ENCODE measurements at regions not wholly inside any gene's neighbourhood (a gene's known extent, or its start where the extent isn't known, plus 50 kb on each side); places are given as distances from the start of the nearest gene placed in this dataset.

DNA sequence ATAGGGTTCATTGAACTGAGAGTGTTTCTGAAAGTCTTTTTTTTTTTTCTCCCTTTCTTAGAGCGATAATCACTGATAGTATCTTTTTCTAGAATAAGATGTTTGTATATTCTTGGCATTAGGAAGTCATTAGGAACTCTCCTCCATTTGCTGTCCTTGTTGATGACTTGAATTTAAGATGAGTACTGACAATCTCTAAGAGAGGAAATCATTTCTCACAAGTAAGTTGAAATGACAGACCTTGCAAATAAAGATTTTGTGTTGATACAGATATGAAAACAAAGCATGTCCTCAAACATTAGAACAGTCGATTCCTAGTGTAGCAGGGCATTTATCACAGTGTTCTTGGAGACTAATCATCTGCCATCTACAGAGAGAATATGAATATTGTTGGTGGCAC is 458.4 kb upstream of the SYT1 start:
- no peaks in the 10 kb centered on the region for H4K20me1 ChIP-seq (ENCODE audit: insufficient read depth, low read length)
- no peak overlapping the region for H3K4me3 ChIP-seq (ENCODE audit: low read length)
- no peak overlapping the region for H2AFZ ChIP-seq (ENCODE audit: low read length)
- H3K9me3 ChIP-seq (replicated peaks; ENCODE audit: insufficient read depth, low read length): no peaks in the 10 kb centered on the region
- H3K4me2 ChIP-seq (ENCODE audit: low read depth, low read length): no peak overlapping the region
- no peak overlapping the region for H3K27ac ChIP-seq (ENCODE audit: low read length)
- no peaks in the 10 kb centered on the region for H3K27me3 ChIP-seq (replicated peaks; ENCODE audit: insufficient read depth, low read length)
- H3K9ac ChIP-seq (ENCODE audit: low read length): no peak overlapping the region
- no peaks in the 10 kb centered on the region for H3F3A ChIP-seq (ENCODE audit: insufficient read depth, low read length)
- TF ChIP-seq EZH2phosphoT487 (IDR thresholded peaks at IDR 0.05; ENCODE audit: low read length): no peak
- TF ChIP-seq EZH2 (optimal IDR thresholded peaks at IDR 0.05; ENCODE audit: low read depth, low read length): no peak
- TF ChIP-seq, protein P1, sequence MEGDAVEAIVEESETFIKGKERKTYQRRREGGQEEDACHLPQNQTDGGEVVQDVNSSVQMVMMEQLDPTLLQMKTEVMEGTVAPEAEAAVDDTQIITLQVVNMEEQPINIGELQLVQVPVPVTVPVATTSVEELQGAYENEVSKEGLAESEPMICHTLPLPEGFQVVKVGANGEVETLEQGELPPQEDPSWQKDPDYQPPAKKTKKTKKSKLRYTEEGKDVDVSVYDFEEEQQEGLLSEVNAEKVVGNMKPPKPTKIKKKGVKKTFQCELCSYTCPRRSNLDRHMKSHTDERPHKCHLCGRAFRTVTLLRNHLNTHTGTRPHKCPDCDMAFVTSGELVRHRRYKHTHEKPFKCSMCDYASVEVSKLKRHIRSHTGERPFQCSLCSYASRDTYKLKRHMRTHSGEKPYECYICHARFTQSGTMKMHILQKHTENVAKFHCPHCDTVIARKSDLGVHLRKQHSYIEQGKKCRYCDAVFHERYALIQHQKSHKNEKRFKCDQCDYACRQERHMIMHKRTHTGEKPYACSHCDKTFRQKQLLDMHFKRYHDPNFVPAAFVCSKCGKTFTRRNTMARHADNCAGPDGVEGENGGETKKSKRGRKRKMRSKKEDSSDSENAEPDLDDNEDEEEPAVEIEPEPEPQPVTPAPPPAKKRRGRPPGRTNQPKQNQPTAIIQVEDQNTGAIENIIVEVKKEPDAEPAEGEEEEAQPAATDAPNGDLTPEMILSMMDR (IDR thresholded peaks at IDR 0.05; ENCODE audit: low read length): no peak
- no peaks in the 10 kb centered on the region for H3K36me3 ChIP-seq (replicated peaks; ENCODE audit: insufficient read depth, low read length)
- H3K4me1 ChIP-seq (ENCODE audit: low read length): peaks cover 6% of the 10 kb centered on the region; the same call in 1 of the 2 replicates
- DNase-seq: no peak
- H3K9me2 ChIP-seq (replicated peaks; ENCODE audit: insufficient read depth, low read length): no peaks in the 10 kb centered on the region
- H3K79me2 ChIP-seq (ENCODE audit: low read length): no peaks in the 10 kb centered on the region

DNA sequence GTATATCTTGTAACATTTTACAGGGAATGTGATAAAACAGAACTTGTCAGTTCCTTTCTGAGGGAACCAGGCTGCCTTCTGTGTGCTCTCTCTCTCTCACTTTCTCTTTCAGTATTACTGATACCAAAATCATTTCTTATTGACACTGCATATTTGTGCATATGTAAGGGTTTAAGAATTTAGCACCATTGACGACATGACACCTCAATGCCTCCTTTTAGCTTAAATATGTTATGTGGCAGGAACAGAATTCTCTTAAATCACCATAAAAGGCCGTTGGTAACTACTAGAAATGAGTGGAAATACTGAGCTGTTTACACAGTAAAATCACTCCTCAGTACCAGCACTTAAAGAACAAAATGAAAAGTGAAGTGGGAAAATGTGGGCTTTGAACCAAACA is 457.7 kb upstream of the SYT1 start:
- Histone ChIP-seq H4K20me1 (ENCODE audit: insufficient read depth, low read length) (no peaks in the 10 kb centered on the region), H3F3A (ENCODE audit: insufficient read depth, low read length) (no peaks in the 10 kb centered on the region), H3K4me1 (ENCODE audit: low read length) (peaks cover 6% of the 10 kb centered on the region; the same call in 1 of the 2 replicates), H2AFZ (ENCODE audit: low read length) (peak overlapping the region; percentile 26; the same call in 1 of the 2 replicates), H3K4me3 (ENCODE audit: low read length) (no peak overlapping the region; the same call in 1 of the 2 replicates), H3K79me2 (ENCODE audit: low read length) (no peaks in the 10 kb centered on the region), H3K4me2 (ENCODE audit: low read depth, low read length) (no peak overlapping the region), H3K9ac (ENCODE audit: low read length) (no peak overlapping the region), H3K27ac (ENCODE audit: low read length) (no peak overlapping the region), H3K9me3 (replicated peaks; ENCODE audit: insufficient read depth, low read length) (no peaks in the 10 kb centered on the region), H3K27me3 (replicated peaks; ENCODE audit: insufficient read depth, low read length) (no peaks in the 10 kb centered on the region), H3K36me3 (replicated peaks; ENCODE audit: insufficient read depth, low read length) (no peaks in the 10 kb centered on the region), H3K9me2 (replicated peaks; ENCODE audit: insufficient read depth, low read length) (no peaks in the 10 kb centered on the region)
- DNase-seq: peak; percentile 26
- TF ChIP-seq EZH2 (optimal IDR thresholded peaks at IDR 0.05; ENCODE audit: low read depth, low read length) (no peak), EZH2phosphoT487 (IDR thresholded peaks at IDR 0.05; ENCODE audit: low read length) (no peak)
- TF ChIP-seq, protein P1 (IDR thresholded peaks at IDR 0.05; ENCODE audit: low read length): no peak

DNA sequence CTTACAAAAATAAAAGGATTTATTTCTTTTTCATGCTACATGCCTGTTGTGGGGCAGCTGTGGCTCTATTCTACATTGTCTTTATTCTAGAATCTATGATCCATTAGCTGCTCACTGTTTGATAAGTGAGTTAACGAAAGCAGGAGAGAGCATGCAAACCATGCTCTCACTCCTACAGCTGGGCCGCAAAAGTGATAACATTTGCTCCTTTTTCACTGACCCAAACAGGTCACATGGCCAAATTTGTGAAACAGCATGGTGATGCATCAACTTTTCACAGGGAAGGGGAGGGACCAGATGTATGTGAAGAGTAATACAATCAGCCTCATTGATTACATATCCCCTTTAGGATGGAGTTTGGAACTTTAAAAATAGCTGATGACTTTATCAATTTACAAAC is 456.9 kb upstream of the SYT1 start:
- H2AFZ ChIP-seq (ENCODE audit: low read length): no peak overlapping the region
- no peak for DNase-seq
- H3K4me1 ChIP-seq (ENCODE audit: low read length): peaks cover 6% of the 10 kb centered on the region; the same call in 1 of the 2 replicates
- no peak overlapping the region for H3K27ac ChIP-seq (ENCODE audit: low read length)
- no peak overlapping the region for H3K4me3 ChIP-seq (ENCODE audit: low read length)
- H3K79me2 ChIP-seq (ENCODE audit: low read length): no peaks in the 10 kb centered on the region
- no peaks in the 10 kb centered on the region for H3K36me3 ChIP-seq (replicated peaks; ENCODE audit: insufficient read depth, low read length)
- no peak for TF ChIP-seq EZH2phosphoT487 (IDR thresholded peaks at IDR 0.05; ENCODE audit: low read length)
- TF ChIP-seq EZH2 (optimal IDR thresholded peaks at IDR 0.05; ENCODE audit: low read depth, low read length): no peak
- TF ChIP-seq, protein P1 (IDR thresholded peaks at IDR 0.05; ENCODE audit: low read length): no peak
- H4K20me1 ChIP-seq (ENCODE audit: insufficient read depth, low read length): no peaks in the 10 kb centered on the region
- no peaks in the 10 kb centered on the region for H3K27me3 ChIP-seq (replicated peaks; ENCODE audit: insufficient read depth, low read length)
- no peaks in the 10 kb centered on the region for H3F3A ChIP-seq (ENCODE audit: insufficient read depth, low read length)
- H3K9me2 ChIP-seq (replicated peaks; ENCODE audit: insufficient read depth, low read length): no peaks in the 10 kb centered on the region
- H3K4me2 ChIP-seq (ENCODE audit: low read depth, low read length): no peak overlapping the region
- H3K9me3 ChIP-seq (replicated peaks; ENCODE audit: insufficient read depth, low read length): no peaks in the 10 kb centered on the region
- H3K9ac ChIP-seq (ENCODE audit: low read length): no peak overlapping the region
